Kidney (tissue), 13 donors: ENCODE measurements at regions not wholly inside any gene's neighbourhood (a gene's known extent, or its start where the extent isn't known, plus 50 kb on each side); places are given as distances from the start of the nearest gene placed in this dataset.

ENCODE experiments used
- DNase-seq, 5 donors: peaks; one replicate each; pipeline ENCODE4 v3.0.0-alpha.2; 2013 to 2020
- FAIRE-seq: peaks from 2 replicates; lab custom pipeline; 2012; peaks lifted over from hg19 to GRCh38; lab: Jason Lieb, UNC
- H3K27ac ChIP-seq, 2 donors: one replicate each; pipeline ENCODE4 v1.7.0; 2013; ENCODE audit warnings: low read depth in 2 of 2, low read length in 2 of 2, inconsistent platforms in 1 of 2
- H3K27me3 ChIP-seq: one replicate; pipeline ENCODE4 v1.7.1; 2013; ENCODE audit warnings: low read length, inconsistent platforms; ENCODE audit not compliant: control insufficient read depth, insufficient read depth
- H3K36me3 ChIP-seq, 3 donors: one replicate each; pipeline versions ENCODE4 v1.7.0 to v1.7.1; 2013; ENCODE audit warnings: low read length in 3 of 3, control low read depth in 1 of 3, inconsistent platforms in 1 of 3; ENCODE audit not compliant: insufficient read depth in 3 of 3, control insufficient read depth in 2 of 3
- H3K4me1 ChIP-seq, 3 donors: one replicate each; pipeline versions ENCODE4 v1.7.0 to v1.7.1; 2013; ENCODE audit warnings: low read length in 3 of 3, inconsistent platforms in 1 of 3, low read depth in 1 of 3; ENCODE audit not compliant: control insufficient read depth in 2 of 3, insufficient read depth in 2 of 3
- H3K4me3 ChIP-seq, 3 donors: one replicate each; pipeline versions ENCODE4 v1.7.0 to v1.8.1; 2013; ENCODE audit warnings: low read length in 3 of 3, control low read depth in 1 of 3, inconsistent platforms in 1 of 3
- H3K9ac ChIP-seq, 3 donors: one replicate each; pipeline versions ENCODE4 v1.7.0 to v1.7.1; 2013; ENCODE audit warnings: low read length in 3 of 3, control low read depth in 1 of 3, inconsistent platforms in 1 of 3
- H3K9me3 ChIP-seq, 3 donors: one replicate each; pipeline versions ENCODE4 v1.7.0 to v1.7.1; 2013; ENCODE audit warnings: low read length in 3 of 3, control low read depth in 1 of 3, inconsistent platforms in 1 of 3; ENCODE audit not compliant: control insufficient read depth in 2 of 3, insufficient read depth in 1 of 3
- CTCF ChIP-seq: IDR thresholded peaks from 3 replicates; pipeline ENCODE4 v1.5.1; 2012; ENCODE audit warnings: mild to moderate bottlenecking, moderate library complexity, borderline replicate concordance; ENCODE audit not compliant: insufficient read depth; ENCODE audit errors: extremely low read depth
- intact Hi-C: fragments of 100-400 bp; cut with DNase I; formaldehyde crosslinking; loops from one replicate; pipeline ENCODE4 v1.11.1; 2022
- donor health status: control.
- donor health status: control.
- donor health status: control.
- donor health status: control.
- donor health status: control.
- donor health status: DM: yes; HTN: yes; CAD: no.
- donor health status: Normal renal cell carcinoma (clear cell type).

DNA sequence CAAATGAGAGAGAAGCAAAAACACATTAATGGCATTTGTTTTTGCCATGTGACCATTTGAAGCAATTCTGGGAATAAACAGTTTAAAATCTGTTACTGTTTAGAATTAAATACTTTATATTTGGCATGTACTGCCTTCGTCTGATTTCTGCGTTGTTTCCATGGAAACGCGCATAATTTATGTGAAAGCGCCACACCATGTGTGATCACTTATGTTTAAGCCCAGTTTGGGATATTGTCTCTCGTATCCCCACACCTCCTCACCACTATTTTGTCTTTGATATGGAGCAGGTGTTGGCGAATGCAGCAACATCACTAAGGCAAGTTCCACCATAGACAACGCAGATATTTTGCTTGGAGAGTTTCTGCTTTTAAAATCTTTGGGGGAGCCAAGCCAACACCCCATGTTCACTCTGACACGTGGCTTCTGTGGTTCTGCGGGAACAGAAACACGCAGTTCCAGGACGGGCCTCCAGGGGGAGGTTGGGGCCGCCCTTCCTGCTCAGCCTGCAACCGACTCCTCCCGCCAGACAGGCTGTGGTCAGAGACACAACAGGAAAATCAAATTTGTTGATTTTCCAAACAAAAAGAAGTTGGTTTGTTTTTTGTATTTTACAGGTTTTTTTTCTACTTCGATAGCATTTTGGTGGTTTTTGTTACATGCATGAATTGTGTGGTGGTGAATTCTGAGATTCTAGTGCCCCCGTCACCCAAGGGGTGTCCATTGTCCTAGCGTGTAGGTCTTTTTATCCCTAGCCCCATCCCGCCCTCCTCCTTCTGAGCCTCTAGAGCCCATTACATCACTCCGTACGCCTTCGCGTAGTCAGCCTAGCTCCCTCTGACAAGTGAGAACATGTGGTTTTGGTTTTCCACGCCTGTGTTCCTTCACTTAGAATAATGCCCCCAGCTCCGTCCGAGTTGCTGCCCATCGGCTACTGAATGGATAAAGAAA is 101.9 kb upstream of the SFSWAP start:
- peak; percentile 49 for TF ChIP-seq CTCF
- Histone ChIP-seq H3K36me3 (no peaks in the 10 kb centered on the region), H3K4me1 (no peaks in the 10 kb centered on the region), H3K9me3 (no peaks in the 10 kb centered on the region), H3K27ac (no peak overlapping the region), H3K27me3 (no peaks in the 10 kb centered on the region), H3K4me3 (no peak overlapping the region), H3K9ac (no peak overlapping the region)
- DNase-seq (peak in 4 of 5 donors; percentile 45 to 65 (median 64)), FAIRE-seq (peak; percentile 25)
- intact Hi-C loops = no loop called here

- FAIRE-seq (no peak), DNase-seq (no peak)
- H3K36me3 ChIP-seq = no peaks in the 10 kb centered on the region
- H3K27me3 ChIP-seq = no peaks in the 10 kb centered on the region
- intact Hi-C loops = no loop called here
- no peak for TF ChIP-seq CTCF
- no peaks in the 10 kb centered on the region for H3K4me1 ChIP-seq
- no peak overlapping the region for H3K4me3 ChIP-seq
- no peaks in the 10 kb centered on the region for H3K9me3 ChIP-seq
- H3K9ac ChIP-seq = no peak overlapping the region
- H3K27ac ChIP-seq = no peak overlapping the region
Observed at GRCh38 chr12:131609762-131610161, 101.1 kb upstream of the SFSWAP start.

GRCh38 chr12:131610181-131610580 is 100.7 kb upstream of the SFSWAP start:
- no peak overlapping the region for H3K4me3 ChIP-seq
- intact Hi-C loops = no loop called here
- H3K27ac ChIP-seq = no peak overlapping the region
- no peaks in the 10 kb centered on the region for H3K4me1 ChIP-seq
- no peak for FAIRE-seq
- no peak overlapping the region for H3K9ac ChIP-seq
- H3K27me3 ChIP-seq = no peaks in the 10 kb centered on the region
- TF ChIP-seq CTCF = no peak
- DNase-seq = no peak
- H3K36me3 ChIP-seq = no peaks in the 10 kb centered on the region
- no peaks in the 10 kb centered on the region for H3K9me3 ChIP-seq
